ENCODE measurements at regions not wholly inside any gene's neighbourhood (a gene's known extent, or its start where the extent isn't known, plus 50 kb on each side); places are given as distances from the start of the nearest gene placed in this dataset.
"Not testable (repeated sequence)": the region's sequence is repeated elsewhere in the genome, so short reads cannot be mapped to it uniquely, and the experiment has no call there.

DNA sequence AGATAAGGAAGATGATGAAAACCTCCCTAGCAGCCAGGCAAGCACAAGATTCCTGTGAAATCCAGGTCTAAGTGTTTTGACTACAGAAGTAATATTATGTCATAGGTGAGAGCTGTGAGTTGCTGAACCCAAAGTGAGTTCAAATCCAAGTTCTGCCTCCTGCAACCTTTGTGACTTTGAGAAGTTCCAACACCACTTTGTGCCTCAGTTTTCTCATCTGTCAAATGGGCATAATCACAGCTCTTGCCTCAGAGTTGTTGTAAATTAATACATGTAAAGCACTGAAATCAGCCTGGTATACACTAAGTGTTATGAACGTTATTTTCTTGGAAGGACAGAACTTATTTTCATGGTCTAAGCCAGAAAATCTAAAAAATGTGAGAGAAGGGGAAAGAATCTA lies 210.3 kb upstream of the FRG2C start:
- DNase-seq, result not testable (repeated sequence)

GRCh38 chr3:75474530-75474929 lies 189.6 kb upstream of the FRG2C start:
- not testable (repeated sequence) for DNase-seq

DNA sequence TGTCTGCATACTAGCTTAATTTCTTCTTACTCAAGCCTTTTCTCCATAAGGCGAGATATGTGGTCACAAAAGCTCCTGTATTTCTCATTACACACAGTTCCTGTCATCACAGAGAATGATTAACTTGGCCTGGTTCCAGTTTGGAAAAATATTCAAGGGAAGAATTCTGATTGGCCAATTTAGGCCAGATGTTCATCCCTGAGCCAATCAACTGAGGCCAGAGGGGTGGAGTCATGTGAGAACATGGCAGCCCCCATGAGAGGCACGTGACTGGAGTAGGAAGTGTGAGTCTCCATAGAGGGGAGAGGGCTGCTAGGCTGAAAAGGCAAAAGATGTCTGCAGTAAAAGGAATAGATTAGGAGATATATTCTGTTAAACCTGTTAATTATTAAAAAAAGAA lies 167.5 kb upstream of the FRG2C start:
- peak; percentile 0 for DNase-seq

- DNase-seq, result not testable (repeated sequence)
Measured at GRCh38 chr3:75500357-75500756, 163.8 kb upstream of the FRG2C start.

- DNase-seq, result not testable (repeated sequence)
Measured at GRCh38 chr3:75502171-75502570, 162.0 kb upstream of the FRG2C start.

DNA sequence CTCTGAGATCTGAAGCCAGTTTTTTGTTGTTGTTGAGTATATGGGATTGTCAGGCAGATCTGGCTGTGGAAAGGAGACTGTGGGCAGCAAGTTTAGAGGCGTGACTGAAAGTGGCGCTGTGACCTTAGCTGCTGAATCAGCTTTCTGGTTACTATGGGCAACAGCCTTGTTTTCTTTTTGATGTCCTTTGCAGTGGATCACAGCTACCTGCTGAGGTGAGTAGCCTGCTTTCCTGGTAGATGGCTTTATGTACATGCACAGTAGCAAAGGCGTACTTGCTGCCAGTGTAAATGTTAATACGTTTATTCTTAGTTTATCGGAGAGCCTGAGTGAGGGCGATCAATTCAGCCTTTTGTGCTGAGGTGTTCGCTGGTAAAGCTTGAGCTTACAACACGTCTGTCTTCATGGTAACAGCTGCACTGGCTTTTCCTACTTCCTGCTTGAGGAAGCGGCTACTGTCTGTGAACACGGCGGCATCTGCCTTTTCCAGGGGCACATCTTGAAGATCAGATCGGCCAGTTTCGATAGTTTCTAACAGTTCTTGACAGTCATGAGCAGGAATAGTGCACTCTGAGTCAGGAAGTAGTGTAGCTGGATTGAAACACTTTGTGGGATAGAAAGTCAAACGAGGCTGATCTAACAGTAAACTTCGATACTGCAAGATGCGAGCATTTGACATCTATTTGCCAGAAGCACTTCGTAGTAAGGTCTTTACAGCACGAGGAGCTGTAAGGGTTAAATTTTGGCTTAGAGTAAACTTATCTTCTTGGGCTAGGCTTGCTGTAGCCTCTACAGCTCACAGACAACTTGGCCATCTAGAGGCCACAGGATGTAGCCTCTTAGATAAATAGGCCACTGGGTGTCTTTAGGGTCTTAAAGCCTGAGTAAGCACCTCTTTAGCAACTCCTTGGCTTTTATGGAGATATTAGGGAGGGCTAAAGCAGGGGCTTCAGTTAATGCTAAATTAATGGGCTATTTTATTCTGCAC lies 161.1 kb upstream of the FRG2C start:
- not testable (repeated sequence) for DNase-seq

GRCh38 chr3:75506603-75507002 lies 157.5 kb upstream of the FRG2C start:
- DNase-seq, result no peak

DNA sequence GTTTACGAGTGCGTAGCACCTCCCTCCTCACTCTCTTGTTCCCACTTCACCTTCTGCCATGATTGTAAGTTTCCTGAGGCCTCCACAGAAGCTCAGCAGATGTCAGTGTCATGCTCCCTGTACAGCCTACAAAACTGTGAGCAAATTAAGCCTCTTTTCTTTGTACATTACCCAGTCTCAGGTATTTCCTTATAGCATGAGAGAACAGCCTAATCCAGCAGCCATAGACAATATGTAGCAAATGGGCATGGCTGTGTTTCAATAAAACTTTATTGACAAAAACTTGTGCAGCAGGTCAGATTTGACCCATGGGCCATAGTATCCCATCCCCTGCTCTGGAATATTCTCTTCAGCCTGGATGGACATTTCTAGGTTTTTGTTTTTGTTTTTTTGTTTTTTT lies 156.2 kb upstream of the FRG2C start:
- DNase-seq, result not testable (repeated sequence)

DNA sequence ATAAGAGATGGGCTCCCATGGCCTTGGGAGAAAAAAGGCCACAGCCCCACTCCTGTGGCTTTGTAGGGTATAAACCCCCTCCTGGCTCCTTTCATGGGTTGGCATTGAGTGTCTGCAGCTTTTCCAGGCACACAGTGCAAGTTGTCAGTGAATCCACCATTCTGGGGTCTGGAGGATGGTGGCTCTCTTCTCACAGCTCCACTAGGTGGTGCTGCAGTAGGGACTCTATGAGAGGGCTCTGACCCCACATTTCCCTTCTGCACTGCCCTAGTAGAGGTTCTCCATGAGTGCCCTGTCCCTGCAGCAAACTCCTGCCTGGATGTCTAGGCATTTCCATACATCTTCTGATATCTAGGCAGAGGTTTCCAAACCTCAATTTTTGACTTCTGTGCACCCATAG lies 136.5 kb upstream of the FRG2C start:
- not testable (repeated sequence) for DNase-seq

GRCh38 chr3:75552095-75552494 lies 112.0 kb upstream of the FRG2C start:
- DNase-seq, result peak; percentile 1

DNA sequence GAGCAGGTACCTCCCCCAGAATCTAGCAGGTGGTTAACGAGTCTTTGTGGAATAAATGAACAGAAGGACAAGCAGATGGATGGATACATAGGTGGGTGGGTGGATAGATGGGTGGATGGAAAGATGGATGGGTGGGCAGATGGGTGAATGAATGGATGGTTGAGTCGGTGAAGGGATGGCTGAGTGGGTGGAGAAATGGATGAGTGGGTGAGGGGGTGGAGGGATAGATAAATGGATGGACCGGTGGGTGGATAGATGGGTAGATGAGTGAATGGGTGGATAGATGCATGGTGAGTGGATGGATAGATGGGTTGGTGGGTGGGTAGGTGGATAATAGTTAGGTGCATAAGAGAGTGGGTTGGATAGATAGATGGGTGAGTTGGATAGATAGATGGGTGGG lies 99.7 kb upstream of the FRG2C start:
- DNase-seq, result not testable (repeated sequence)

- DNase-seq, result not testable (repeated sequence)
Measured at GRCh38 chr3:75572303-75572702, 91.8 kb upstream of the FRG2C start.

- not testable (repeated sequence) for DNase-seq
Measured at GRCh38 chr3:75579091-75579490, 85.0 kb upstream of the FRG2C start.

DNA sequence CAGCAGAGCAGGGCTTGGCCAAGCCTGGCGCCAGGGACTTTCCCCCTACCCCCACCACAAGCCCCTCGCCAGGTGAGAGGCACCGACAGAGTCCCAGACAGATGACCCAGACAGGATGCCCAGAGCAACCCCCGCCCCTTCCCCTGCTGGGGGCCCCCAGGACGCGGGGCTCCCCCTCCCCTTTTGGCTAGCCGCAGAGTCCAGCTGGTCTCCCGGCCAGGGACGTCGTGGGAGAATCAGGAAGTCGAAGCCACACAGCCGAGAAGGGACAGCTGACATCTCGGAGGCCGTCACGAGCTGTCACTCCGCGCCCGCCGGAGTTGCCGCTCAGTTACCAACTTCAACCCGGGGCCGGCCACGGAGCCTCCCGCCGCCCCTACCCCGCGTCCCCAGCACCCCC lies 84.6 kb upstream of the FRG2C start:
- not testable (repeated sequence) for DNase-seq

GRCh38 chr3:75579981-75580782 lies 83.9 kb upstream of the FRG2C start:
- DNase-seq, result peak; percentile 7

GRCh38 chr3:75582536-75582935 lies 81.6 kb upstream of the FRG2C start:
- DNase-seq, result not testable (repeated sequence)

DNA sequence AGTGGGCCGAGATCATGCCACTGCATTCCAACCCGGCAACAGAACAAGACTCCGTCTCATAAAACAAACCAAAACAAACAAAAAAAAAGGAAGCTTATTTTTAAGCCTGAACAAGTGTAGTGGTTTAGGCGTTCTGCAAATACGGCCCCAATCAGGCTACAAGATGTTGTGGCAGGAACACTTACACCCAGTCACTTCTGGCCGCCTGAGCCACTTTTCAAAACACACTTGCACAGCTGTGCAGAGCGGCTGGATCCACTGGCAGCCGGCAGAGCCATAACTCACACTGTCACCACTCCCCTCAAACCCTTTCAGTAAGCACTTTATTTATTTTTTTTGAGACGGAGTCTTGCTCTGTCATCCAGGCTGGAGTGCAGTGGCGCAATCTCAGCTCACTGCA lies 81.0 kb upstream of the FRG2C start:
- not testable (repeated sequence) for DNase-seq

DNA sequence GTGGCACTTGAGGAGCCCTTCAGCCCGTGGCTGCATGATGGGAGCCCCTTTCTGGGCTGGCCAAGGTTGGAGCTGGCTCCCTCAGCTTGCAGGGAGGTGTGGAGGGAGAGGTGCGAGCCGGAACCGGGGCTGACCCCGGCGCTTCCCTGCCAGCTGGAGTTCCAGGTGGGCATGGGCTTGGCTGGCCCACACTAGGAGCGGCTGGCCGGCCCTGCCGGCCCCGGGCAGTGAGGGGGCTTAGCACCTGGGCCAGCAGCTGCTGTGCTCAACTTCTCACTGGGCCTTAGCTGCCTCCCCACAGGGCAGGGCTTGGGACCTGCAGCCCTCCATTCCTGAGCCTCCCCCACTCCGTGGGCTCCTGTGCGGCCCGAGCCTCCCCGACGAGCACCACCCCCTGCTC lies 76.4 kb upstream of the FRG2C start:
- DNase-seq, result not testable (repeated sequence)

DNA sequence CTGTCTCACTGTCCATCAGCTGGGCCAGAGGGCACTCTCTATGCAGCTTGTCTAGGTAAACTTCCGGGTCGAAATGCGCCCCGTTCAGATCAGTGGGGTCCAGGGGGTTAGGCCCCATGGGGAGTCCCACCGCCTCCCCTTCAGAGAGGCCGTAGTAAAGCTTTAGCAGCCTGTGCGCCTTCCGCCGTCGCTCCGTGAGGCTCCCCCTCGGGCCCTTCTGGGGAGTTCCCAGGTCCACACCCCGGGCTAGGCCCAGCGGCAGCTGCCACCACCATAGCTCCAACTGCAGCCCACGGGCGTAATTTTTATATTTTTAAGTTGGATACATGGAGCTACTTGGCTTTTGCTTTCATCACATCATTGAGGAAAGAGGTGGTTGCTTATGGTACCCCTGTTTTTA lies 73.7 kb upstream of the FRG2C start:
- DNase-seq, result not testable (repeated sequence)

DNA sequence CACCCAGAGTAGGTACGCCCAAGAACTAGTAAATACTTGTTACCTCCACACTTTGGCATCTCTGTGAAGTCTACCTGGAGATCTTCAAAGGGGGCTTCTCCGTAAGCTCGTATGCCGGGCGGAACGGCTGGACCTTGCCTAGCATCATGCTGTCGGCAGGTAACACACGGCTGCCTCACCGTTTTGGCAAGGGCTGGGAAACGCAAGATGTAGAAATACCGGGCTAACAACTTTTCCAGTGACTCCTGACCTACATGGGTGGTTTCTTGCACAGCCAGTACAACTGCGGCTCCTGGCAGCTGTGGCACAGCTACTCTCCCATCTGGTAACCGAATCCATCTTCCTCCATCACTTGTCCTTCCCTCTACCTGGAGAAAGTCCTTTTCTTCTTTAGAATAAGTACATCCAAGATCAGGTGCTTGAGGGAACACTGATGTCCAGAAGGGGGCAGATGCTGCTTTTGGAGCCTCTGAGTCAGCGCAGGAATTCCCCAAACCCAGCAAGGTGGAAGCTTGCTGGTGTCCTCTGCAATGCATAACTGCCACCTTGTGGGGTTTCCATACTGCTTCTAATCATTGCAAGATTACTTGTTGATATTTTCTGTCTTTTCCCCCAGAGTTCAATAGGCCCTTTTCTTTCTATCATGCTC lies 59.7 kb upstream of the FRG2C start:
- not testable (repeated sequence) for DNase-seq

- DNase-seq, result not testable (repeated sequence)
Measured at GRCh38 chr3:75607996-75608395, 56.1 kb upstream of the FRG2C start.

DNA sequence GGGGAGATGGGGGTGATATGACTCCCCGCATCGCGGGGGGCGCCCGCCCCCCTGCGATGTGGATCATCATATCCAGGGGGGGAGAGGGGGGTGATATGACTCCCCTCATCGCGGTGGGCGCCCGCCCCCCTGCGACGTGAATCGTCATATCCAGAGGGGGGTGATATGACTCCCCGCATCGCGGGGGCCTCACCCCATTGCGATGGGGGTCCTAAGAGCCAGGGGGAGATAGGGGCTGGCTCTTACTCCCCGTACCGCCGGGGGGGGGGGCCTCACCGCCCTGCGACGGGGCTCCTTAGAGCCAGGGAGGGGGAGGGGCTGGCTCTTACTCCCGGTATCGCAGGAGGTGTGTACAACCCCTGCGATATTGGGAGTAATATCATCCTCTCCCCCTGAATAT lies 54.5 kb upstream of the FRG2C start:
- not testable (repeated sequence) for DNase-seq

DNA sequence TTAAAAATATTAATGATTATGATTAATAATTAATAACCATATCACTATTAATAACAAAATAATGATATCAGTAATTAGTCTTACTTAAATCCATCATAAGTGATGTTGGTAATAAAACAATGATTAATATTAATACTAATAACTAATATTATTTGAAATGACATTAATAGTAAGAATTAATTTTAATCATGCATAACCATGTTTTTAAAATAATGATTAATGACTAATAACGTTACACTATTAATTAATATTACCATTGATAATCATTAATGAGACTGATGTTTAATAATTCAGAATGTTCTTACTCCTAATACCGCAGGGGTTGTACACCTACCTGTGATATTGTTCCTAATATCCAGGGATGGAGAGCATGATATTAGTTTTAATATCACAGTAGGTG lies 53.4 kb upstream of the FRG2C start:
- DNase-seq, result no peak
